ENCODE measurements at regions not wholly inside any gene's neighbourhood (a gene's known extent, or its start where the extent isn't known, plus 50 kb on each side); places are given as distances from the start of the nearest gene placed in this dataset.
A peak's percentile ranks its signal among the peaks of the same experiment; 100 is the strongest.

DNA sequence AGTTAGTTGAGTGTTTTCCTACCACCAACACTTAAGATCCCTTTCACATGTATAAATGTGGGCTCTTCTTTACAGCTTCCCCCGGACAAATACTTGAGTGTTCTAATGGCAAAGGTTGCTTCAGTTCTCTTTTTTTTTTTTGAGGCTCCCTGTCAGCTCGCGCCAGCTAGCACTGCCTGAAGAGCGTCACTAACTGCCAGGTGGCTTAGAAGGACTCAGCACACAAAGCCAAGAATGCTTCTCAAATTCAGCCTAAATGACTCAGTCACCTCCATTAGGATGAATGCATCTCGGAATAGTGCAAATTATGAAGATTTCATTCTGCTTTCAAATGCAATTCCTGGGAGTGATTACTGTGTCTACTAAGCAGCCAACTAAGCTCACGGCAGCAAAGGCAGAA, 150.7 kb upstream of the BTBD3 start:
- DNase-seq, result peak; percentile 54 to 58

DNA sequence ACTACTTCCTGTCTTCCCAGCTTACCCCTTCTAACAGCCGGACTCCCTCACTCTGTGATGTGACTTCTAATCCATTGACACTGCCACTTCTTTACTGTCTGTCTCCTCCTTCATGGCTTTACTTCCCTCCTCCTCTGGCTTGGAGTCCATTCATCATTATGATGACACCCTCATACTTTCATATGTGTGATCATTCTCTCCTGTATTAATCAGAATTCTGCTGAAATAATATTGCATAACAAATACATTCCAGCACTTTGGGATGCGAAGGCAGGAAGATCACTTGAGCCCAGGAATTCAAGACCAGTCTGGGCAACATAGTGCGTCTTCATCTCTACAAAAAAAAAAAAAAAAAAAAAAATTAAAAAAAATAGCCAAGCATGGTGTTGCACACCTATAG, 147.9 kb upstream of the BTBD3 start:
- no peak for DNase-seq

DNA sequence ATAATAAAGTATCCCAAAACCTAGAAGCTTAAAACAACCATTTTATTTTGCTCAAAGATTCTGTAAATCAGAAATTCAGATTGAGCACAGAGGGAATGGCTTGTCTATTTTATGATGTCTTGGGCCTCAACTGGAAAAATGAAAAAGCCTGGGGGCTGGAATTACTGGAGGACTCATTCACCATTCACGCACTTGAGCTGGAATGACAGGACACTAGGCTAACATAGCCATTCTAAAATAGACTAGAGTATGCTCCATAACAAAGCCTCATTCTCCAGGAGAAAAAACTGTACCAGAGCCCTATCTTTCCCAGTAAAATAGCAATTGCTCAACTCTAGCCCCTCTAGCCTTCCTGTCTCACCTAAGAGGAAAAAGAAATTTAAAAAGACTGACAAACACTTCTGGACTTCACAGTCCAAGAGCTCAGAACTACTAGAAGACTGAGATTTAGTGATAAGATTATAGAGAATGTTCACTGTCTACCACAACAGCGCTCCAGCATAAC, 145.4 kb upstream of the BTBD3 start:
- no peak for DNase-seq

DNA sequence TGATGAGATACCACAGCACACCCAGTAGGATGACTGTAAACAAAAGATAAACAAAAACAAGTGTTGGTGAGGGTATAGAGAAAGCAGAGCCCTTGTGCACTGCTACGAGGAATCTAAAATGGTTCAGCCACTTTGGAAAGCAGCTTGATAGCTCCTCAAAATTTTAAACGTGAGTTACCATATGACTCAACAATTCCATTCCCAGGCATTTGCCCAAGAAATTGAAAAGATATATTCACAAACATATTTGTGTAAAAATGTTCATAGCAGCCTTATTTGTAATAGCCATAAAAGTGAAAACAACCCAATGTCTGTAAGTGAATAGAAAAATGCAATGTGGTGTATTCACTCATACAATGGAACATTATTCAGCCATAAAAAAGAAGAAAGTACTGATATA, 141.0 kb upstream of the BTBD3 start:
- no peak for DNase-seq

DNA sequence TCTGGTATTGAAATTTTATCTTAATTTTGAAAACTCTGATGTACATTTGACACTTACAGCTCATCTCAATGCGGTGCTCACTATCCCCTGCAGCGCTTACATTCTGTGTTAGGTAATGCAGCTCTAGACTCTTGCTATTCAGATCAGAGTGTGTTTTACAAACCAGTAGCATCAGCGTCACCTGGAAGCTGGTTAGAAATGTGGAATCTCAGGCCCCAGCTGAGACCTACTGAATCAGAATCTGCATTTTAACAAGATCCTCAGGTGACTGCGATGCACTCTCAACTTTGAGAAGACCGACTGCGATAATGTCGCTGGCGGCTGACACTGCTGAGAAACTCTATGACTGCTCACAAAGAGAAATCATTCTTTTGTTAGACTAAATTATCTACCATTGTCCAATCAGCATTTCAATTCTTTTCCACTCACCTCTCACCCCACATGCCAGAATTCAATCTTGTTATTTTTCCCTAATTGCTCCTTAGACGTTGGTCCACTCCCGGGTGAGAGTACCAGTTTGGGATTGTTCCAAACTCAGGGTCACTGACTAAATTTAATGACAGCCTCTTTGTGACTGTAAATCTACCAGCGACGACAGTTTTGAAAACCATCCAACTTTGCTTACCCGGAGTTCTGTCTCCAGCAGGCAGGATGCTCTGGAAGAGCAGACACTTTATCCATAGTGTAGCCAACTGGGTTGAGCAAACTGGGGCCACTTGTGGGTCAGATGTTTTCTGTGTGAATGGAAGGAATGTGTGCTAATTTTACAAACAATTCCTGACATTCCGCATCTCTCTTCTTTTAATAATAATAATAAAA, 140.1 kb upstream of the BTBD3 start:
- DNase-seq, result peak; percentile 27 to 54

DNA sequence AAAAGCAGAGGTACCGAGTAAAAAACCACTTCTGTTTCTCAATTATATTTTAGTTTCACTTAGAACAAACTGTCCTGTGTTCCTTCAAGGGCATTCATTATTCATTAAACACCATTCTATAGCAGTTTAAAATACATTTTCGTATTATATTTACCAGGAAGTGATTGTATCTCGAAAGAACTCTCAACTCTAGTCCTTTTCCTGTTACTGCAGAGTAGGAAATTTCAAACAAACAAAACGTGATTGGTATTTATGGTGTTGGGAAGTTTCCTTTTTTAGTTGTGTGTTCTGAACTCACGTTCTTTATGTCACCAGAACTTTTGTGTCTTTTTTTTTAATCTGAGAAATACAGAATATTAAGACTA, 139.5 kb upstream of the BTBD3 start:
- DNase-seq, result no peak

DNA sequence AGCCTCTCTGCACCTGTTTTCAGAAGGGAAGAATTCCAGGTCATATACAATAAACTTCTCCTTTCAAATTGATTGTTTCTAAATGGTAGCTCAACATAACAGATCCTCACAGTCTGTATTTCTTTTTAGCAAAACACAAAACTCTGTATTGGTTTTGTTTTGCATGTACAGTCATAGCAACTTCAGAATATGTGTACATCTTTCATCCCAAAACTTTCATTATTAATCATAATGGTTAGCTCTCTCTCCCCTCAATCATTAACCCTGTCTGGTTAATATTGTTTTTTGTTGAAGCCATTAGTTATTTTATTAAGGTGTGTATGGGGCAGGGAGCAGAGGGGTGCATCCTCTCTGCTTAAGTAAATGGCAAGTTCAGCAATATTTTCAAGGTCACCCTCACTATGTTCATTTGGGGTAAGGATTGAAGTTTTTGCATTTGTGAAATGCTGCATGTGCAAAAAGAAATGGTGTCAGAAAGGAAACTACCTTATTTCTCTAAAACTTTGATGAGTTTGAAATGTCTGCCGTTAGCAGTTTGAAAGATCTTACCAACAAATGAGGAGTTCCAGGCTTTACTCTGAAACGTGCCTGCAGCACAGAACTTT, 136.8 kb upstream of the BTBD3 start:
- no peak for DNase-seq

DNA sequence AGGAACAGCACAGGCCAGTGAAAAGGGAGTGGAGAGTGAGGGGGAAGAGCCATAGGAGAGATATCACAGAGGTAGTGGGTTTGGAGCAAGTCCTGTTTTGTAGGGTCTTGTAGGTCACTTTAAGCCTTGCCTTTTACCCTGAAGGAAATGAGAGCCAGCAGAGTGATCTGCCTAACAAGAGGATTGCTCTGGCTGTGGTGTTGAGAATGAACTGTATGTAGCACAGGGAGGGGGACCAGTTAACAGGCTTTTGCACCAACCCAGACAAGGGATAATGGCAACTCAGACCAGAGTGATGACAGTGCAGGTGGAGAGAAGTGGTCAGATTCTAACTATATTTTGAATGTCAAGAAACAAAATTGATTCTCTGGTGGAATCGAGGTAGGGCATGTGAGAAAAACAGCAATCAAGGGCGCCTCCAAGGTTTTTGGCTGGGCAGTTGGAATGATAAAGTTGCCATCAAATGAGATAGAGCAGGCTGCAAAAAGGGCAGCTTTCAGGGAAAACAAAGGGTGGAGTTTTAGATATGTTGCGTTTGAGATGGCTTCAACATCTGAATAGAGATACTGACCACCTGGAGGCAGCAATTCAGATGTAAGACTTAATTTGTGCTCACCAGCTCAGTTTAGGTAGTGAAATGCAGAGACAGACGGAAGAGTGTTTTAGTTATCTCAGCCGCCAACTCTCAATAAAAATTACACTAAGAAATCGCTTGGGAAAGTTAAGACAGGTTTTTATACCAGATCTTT, 134.4 kb upstream of the BTBD3 start:
- no peak for DNase-seq

DNA sequence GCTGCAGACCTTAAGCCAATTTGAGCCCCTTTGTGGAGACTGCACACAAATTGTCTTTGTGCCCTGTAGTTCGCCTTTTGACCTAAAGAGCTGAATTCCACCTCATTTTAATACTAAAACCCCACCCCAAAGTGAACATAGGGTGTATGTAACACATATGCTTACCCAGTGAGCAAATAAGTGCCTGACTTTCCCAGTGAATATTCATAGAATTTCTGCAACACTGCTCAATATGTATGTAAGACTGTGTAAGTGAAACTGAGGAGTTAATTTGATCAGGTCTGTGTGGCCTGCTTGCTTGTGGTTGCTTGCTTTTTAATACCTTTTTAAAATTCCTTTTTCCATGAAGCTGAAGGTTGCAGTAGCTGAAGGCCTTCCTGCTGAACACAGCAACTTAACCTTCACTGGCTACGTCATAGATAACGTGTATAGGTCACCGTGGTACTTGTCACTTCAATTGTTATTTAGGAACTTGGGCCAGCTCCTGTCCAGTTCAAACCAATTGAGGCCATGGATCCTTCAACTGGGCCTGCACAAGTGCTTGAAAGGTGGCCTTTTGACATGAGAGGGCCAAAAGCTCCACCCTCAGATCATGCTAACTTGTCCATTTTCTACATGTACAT, 131.7 kb upstream of the BTBD3 start:
- DNase-seq, result no peak

DNA sequence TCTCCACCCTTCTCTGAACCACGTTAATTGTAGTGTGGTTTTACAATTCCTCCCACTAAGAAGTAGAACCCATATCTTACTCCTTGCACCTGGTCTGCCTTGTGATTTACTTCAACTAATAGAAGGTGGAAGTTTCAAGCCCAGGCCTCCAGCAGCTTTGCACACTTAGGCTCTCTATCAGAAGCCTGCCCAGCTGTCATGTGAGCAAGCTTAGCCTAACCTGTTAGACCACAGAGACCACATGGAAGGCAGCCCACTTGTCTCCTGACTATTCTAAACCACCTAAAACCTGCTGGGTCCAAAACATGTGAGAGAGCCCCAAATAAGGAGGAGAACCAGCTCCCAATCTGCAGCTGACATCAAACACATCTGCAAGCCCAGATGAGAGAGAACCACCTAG, 127.6 kb upstream of the BTBD3 start:
- no peak for DNase-seq

DNA sequence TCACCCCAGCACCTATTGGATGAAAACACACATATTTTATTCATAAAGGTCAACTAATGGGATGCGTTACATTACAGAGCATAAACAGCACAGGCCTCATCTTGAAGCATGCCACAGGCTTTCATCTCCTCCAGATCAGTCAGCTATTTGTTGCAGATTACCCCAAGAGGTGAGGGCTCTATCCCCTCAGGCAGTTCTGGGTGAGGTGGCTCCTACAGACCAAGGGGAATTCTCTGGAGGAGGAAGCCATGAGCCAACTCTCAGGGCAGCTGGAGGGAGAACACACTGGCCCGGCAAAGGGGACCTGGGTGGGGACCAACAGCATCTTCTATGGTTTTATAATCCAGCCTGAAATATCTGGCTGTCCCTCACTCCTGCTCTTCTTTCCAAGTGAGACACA, 126.4 kb upstream of the BTBD3 start:
- DNase-seq, result no peak

DNA sequence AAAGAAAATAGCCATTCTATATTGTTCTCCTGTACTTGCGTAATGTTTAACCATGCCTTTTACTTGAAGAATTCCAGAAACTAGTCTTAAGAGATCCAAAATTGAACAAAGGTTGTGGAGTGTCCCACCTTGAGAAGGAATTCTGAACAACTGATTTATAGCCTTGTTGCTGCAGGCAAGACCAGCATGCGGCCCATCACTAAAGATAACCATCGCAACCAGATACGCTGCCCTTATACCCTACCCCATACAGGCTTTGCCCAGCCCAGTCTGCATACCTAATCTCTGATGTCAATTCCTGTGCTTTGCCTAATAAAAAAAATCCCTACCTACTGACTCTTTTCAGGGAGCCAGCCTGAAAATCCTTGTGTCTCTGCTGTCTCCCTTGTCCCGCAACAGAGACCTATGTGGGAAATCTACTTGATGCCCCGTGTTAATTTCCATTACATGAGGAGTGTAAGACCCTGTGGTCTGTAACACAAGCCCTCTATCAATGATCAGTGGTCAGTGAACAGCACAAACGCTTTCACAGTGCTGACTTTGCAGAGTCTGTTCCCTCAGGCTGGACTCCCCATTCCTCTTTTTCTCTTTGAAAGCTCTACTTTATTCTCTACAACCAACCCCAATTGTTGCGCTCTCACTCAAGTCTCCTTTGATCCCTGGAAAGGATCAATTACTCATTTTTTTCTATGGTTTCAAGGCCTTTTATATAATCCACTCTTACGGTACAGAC, 125.7 kb upstream of the BTBD3 start:
- no peak for DNase-seq

DNA sequence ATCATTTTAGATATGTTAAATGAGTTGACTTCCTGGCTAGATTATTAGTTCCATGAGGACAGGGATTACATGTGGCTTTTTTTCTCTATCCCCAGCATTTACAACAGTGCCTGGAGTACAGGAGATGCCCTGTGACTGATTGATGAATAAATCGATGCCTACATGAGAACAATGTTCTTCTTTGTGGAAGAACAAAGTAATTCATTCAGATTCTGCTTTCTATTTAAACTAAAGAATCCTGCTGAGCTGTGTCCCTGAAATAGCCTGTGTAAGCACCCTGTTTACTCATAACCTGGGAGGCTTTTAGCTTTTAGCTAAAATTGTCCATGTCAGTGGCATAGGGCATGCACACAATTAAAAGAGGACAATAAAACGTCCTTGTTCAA, 125.1 kb upstream of the BTBD3 start:
- no peak for DNase-seq

DNA sequence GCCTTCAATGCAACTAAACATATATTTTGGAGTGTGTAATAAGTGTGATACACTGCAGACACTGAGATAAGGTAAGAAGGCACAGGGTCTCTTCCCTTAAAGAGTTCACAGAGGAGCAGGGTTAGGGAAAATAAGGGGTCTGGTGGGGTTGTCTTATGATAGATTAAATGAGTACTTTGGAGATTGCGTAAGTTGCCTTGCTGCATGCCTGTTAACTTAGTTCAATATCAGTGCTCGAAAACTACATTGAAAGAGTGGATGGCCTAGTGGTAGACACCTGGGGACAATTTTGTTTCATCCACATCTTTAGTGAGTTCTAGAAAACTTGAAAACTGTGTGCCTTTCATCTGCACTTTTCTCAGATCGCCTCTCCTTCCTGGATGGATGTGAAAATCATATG, 123.2 kb upstream of the BTBD3 start:
- DNase-seq, result no peak

DNA sequence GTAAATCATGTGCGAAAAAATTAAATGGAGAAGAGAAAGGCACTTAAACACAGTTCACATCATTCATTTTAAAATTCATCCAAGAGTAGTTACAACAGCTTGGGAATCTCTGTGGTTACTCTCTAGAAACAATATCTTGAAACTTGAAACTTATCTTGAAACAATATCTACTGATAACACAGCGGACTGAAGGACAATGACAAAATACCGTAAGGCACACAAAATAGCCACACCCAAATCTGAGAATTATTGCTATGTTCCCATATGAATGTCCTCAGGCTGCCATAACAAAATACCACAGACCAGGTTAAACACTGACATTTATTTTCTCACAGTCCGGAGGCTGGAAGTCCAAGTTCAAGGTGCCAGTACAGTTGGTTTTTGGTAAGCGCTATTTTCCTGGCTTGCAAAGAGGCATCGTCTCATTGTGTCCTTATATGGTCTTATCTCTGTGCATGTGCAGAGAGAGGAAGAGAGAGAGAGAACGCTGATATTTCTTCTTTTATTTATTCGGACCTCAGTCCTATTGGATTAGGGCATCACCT, 122.5 kb upstream of the BTBD3 start:
- DNase-seq, result no peak

DNA sequence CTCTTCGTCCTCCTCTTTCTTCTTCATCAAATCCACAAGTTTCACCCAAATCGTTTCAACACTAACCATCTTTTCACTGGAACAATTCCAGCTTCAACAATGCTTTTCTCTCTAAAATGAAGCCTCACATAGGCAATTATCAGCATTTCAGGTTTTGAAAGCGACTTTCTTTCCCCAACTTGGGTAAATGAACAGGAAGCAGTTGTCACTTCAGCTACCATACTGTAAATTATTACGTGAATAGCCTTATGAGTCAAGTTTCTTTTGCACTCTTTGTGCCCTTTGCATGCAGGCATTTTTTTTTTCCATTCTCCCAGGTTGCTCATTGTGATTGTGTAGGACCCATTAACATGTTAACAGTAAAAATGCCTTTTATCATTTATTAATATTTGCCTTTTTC, 121.7 kb upstream of the BTBD3 start:
- DNase-seq, result no peak

DNA sequence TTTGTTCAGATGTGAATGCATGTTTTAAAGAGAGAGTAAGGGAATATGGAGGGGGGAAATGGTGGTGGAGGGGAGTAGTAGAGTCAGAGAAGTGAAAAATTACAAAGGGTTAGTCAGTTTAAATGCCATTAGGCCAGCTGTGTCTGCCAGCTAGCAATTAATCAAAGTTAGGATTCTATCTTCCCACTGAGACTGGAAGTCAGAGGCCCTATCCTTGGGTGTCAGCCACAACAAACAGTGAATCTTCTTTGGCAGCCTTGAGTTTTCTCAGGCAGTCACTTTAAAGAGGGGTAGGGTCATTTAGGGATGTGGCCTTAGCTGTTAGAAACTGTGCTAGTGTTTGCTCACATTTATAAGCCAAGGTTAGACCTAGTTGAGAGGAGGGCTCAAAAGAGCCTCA, 120.5 kb upstream of the BTBD3 start:
- DNase-seq, result no peak

DNA sequence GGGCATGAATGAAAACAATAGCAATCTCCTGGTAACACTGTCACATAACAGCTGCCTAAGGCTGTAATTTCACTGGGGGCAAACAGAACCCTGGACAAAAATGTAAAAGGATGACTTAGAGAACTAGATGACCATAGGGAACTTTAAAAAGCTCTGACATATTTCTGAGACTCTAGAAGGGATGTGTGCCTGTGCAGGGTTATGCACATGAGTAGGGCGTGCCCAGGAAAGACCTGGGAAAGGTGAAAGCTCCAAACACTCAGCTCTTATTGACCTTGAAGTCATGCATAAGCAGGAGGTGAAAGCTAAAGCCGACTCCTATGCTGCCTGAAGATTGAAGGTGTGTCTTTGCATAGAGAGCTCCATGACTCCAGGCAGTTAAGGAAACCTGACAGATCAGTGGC, 118.4 kb upstream of the BTBD3 start:
- no peak for DNase-seq

DNA sequence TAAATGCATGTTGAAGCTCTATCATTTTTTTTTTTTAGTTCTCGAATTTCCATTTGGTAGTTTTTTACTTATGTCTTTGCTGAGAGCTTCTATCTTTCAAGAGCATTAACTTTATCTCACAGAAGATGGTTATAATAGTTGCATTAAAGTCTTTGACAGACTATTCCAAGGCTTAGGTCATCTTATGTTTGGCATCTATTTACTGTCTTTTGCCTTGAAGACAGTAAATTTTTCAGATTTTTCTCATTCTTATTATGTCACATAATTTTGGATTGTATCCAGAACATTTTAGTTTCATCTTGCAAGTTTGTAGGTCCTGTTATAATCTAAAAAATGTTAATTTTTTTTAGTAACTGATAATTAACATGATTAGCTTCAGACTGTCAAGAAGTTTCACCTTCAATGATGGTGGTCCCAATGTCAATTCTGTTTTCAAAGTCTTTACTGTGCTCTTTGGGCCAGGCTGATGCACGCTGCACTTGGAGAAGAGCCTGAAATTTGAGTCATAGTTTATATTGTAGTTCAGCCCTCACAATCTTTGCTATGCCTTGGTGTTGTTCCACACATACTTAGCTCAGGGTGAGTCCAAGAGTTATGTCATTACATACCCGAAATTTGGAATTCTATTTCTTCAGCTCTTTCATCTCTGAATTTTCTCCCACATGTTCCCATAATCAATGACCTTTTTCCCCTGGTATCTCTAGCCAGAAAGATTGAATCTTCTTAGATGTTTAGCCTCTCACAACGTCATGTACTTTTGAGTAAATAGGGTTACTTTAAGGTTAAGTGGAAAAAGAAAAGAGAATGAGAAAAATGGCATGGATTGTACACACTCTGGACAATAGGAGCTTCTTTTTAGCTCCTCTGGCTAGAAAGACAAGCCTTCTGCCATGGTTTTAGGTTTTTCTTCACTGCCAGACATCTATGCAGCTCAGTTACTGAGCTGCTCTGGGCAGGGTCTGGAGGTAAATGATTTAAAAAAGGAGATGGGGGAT, 110.3 kb upstream of the BTBD3 start:
- no peak for DNase-seq

DNA sequence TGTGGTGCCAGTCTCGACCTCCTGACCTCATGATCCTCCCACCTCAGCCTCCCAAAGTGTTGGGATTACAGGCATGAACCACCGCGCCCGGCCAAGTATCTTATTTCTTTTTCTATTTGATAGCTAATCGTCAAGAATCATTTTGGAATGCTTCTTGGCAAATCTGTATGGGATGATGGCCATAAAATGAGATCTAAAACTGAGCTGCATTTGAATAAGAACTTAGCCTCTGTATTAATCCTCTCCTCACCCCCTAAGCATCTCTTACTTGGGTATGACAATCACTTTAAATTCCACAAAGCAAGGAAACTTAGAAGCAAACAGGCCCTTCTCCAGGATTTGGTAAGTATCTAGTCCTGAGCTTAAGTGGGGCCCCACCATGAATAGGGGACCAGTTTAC, 108.9 kb upstream of the BTBD3 start:
- no peak for DNase-seq

Measured in SHP77 (cell line).